Lower lobe of right lung (tissue), 2 donors: ENCODE measurements at regions not wholly inside any gene's neighbourhood (a gene's known extent, or its start where the extent isn't known, plus 50 kb on each side); places are given as distances from the start of the nearest gene placed in this dataset.

Source experiments
- ATAC-seq, 2 donors: fragments of 200-7000 bp; cut with Tn5 transposase; one replicate each; pipeline ENCODE4 v1.9.1; 2020 to 2022; ENCODE audit warnings: mild to moderate bottlenecking in 2 of 2, moderate library complexity in 2 of 2
- DNase-seq: peaks from one replicate; pipeline ENCODE4 v3.0.0-alpha.2; 2020
- H3K27ac ChIP-seq: fragments of 200-600 bp; one replicate; pipeline ENCODE4 v1.8.0; 2022
- H3K27me3 ChIP-seq: fragments of 200-600 bp; one replicate; pipeline ENCODE4 v1.8.0; 2022; ENCODE audit warnings: low read depth
- H3K36me3 ChIP-seq: fragments of 200-600 bp; one replicate; pipeline ENCODE4 v1.8.0; 2022; ENCODE audit warnings: mild to moderate bottlenecking
- H3K4me1 ChIP-seq: fragments of 200-600 bp; one replicate; pipeline ENCODE4 v1.8.0; 2022
- H3K4me3 ChIP-seq: fragments of 200-600 bp; one replicate; pipeline ENCODE4 v1.8.0; 2022; ENCODE audit warnings: mild to moderate bottlenecking
- H3K9me3 ChIP-seq: fragments of 200-600 bp; one replicate; pipeline ENCODE4 v1.8.0; 2022
- intact Hi-C: fragments of 100-400 bp; cut with DNase I; formaldehyde crosslinking; loops from one replicate; pipeline ENCODE4 v1.11.0; 2022
- TF ChIP-seq, protein P1 (sequence below): fragments of 200-600 bp; IDR thresholded peaks from one replicate; pipeline ENCODE4 v1.8.0; 2022; ENCODE audit warnings: antibody characterized with exemption, mild to moderate bottlenecking
- donor health status: DM: no; HTN: yes; CAD: no; lungs with severe emphysema.

- no peak overlapping the region for H3K27ac ChIP-seq
- H3K9me3 ChIP-seq: no peaks in the 10 kb centered on the region
- ATAC-seq: no peak
- H3K4me1 ChIP-seq: no peaks in the 10 kb centered on the region
- TF ChIP-seq, protein P1, sequence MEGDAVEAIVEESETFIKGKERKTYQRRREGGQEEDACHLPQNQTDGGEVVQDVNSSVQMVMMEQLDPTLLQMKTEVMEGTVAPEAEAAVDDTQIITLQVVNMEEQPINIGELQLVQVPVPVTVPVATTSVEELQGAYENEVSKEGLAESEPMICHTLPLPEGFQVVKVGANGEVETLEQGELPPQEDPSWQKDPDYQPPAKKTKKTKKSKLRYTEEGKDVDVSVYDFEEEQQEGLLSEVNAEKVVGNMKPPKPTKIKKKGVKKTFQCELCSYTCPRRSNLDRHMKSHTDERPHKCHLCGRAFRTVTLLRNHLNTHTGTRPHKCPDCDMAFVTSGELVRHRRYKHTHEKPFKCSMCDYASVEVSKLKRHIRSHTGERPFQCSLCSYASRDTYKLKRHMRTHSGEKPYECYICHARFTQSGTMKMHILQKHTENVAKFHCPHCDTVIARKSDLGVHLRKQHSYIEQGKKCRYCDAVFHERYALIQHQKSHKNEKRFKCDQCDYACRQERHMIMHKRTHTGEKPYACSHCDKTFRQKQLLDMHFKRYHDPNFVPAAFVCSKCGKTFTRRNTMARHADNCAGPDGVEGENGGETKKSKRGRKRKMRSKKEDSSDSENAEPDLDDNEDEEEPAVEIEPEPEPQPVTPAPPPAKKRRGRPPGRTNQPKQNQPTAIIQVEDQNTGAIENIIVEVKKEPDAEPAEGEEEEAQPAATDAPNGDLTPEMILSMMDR: no peak
- no peak for DNase-seq
- intact Hi-C loops: no loop called here
- H3K36me3 ChIP-seq: no peaks in the 10 kb centered on the region
- H3K27me3 ChIP-seq: no peaks in the 10 kb centered on the region
- H3K4me3 ChIP-seq: no peak overlapping the region
These were observed 888.0 kb downstream of the NTRK3 start for GRCh38 chr15:87368511-87368910.

DNA sequence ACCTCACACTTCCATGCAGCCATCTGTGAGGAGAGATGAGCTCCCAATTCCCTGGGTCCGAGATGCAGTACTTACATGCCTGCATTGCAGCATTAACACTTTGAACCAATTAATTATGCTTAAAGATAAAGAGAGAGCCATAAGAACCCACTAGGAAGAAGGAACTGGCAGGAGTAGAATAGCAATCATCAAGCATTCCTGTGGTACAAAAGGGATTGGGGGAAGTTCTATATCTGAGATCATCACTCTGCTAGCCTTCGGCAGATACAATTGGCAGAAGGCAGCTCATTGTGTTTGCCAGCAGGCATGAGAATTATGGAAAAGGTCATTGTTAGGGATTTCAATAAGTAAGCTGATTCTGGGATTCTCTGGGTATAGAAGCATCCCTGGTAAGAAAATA is 891.4 kb downstream of the NTRK3 start:
- Histone ChIP-seq H3K4me1 (no peaks in the 10 kb centered on the region), H3K9me3 (no peaks in the 10 kb centered on the region), H3K4me3 (no peak overlapping the region), H3K27ac (no peak overlapping the region), H3K27me3 (no peaks in the 10 kb centered on the region), H3K36me3 (no peaks in the 10 kb centered on the region)
- DNase-seq (no peak), ATAC-seq (no peak)
- TF ChIP-seq, protein P1: no peak
- intact Hi-C loops: no loop called here

DNA sequence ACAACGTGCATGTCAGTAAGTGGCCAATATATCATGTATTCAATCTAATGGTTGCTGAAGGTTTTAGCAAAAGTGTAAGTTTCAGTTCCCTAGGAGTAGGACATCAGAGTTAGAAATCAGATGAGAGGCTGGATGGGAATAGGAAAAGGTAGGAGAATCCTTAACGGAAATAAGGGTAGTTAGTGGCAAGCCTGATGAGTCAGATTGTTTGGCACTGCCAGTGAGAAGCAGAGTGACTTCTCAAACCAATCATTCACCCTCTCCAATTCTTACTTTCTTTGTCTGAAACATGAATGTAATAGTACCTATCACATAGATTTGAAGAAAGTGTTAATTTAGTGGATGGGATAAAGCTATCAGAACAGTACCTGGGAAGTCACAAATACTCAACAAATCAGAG is 894.0 kb downstream of the NTRK3 start:
- Histone ChIP-seq H3K4me3 (no peak overlapping the region), H3K4me1 (no peaks in the 10 kb centered on the region), H3K27me3 (no peaks in the 10 kb centered on the region), H3K9me3 (no peaks in the 10 kb centered on the region), H3K36me3 (no peaks in the 10 kb centered on the region), H3K27ac (no peak overlapping the region)
- DNase-seq (no peak), ATAC-seq (no peak)
- TF ChIP-seq, protein P1: no peak
- intact Hi-C loops: no loop called here

GRCh38 chr15:87357637-87358313 is 898.8 kb downstream of the NTRK3 start:
- Histone ChIP-seq H3K4me3 (no peak overlapping the region), H3K36me3 (no peaks in the 10 kb centered on the region), H3K27ac (no peak overlapping the region), H3K9me3 (no peaks in the 10 kb centered on the region), H3K27me3 (no peaks in the 10 kb centered on the region), H3K4me1 (no peaks in the 10 kb centered on the region)
- ATAC-seq (no peak), DNase-seq (no peak)
- intact Hi-C loops: no loop called here
- TF ChIP-seq, protein P1: no peak

DNA sequence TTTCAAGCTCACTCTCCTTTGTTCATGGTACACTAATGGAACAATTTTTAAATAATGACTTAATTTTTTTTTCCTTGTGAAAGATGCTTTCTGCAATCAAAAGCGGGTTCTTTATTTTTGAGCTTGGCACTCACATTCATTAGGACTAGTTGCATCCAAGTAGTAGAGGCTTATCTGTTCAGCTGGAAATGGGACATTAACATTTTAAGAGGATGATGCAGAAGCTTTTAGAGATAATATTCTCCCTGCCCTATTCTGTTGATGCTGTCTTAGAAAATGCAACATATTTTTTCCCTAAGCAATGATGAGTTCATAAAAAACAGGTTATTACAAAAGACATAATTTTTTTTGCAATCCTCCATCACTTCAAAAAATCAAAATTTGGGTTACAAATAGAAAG is 900.6 kb downstream of the NTRK3 start:
- no peak for DNase-seq

More for the DNA sequence above, 900.6 kb downstream of the NTRK3 start:
- Histone ChIP-seq H3K27ac (no peak overlapping the region), H3K9me3 (no peaks in the 10 kb centered on the region), H3K36me3 (no peaks in the 10 kb centered on the region), H3K4me3 (no peak overlapping the region), H3K27me3 (no peaks in the 10 kb centered on the region), H3K4me1 (no peaks in the 10 kb centered on the region)
- intact Hi-C loops: no loop called here
- no peak for ATAC-seq
- TF ChIP-seq, protein P1: no peak
